WTC11 (cell line): ENCODE measurements at regions not wholly inside any gene's neighbourhood (a gene's known extent, or its start where the extent isn't known, plus 50 kb on each side); places are given as distances from the start of the nearest gene placed in this dataset.

ENCODE experiments used
- ATAC-seq: fragments of 200-7000 bp; cut with Tn5 transposase; 2 replicates; pipeline ENCODE4 v1.10.0; 2021; ENCODE audit warnings: mild to moderate bottlenecking, moderate library complexity
- CTCF ChIA-PET: fragments of 300-600 bp; sonication (Branson Sonifier 250); formaldehyde crosslinking; loops from one replicate; lab custom pipeline; 2021; ENCODE audit warnings: antibody characterized with exemption; lab: Charles Lee
- POLR2A ChIA-PET: fragments of 350-600 bp; sonication (Branson Sonifier 250); formaldehyde crosslinking; loops from one replicate; lab custom pipeline; 2021; ENCODE audit warnings: antibody characterized with exemption; lab: Charles Lee
- DNase-seq: peaks from one replicate; pipeline ENCODE4 v3.0.0; 2021; ENCODE audit warnings: low spot score
- H3K27ac Mint-ChIP-seq: 2 replicates; pipeline ENCODE4 v1.8.0; 2021; ENCODE audit warnings: mixed read lengths
- H3K27me3 Mint-ChIP-seq: 2 replicates; pipeline ENCODE4 v1.8.0; 2021; ENCODE audit warnings: low read depth, mild to moderate bottlenecking, moderate library complexity, mixed read lengths
- H3K36me3 Mint-ChIP-seq: 2 replicates; pipeline ENCODE4 v1.8.0; 2021; ENCODE audit warnings: mixed read lengths
- H3K4me1 Mint-ChIP-seq: 2 replicates; pipeline ENCODE4 v1.8.0; 2022; ENCODE audit warnings: mixed read lengths
- H3K4me3 Mint-ChIP-seq: 2 replicates; pipeline ENCODE4 v1.8.0; 2021; ENCODE audit warnings: mild to moderate bottlenecking, moderate library complexity, mixed read lengths
- H3K9me3 Mint-ChIP-seq: 2 replicates; pipeline ENCODE4 v1.8.0; 2021; ENCODE audit warnings: mixed read lengths
- ATF2 ChIP-seq: sonication (generic); formaldehyde crosslinking; IDR thresholded peaks from 2 replicates; pipeline ENCODE4 v1.8.1; 2022; ENCODE audit warnings: low read depth, missing genetic modification reagents, borderline replicate concordance
- CDX4 ChIP-seq: fragments of 250-450 bp; sonication (Bioruptor Pico); IDR thresholded peaks from 2 replicates; pipeline ENCODE4 v1.9.0; 2021; ENCODE audit warnings: moderate library complexity, mild to moderate bottlenecking, inconsistent platforms, borderline replicate concordance
- ESRRA ChIP-seq: sonication (generic); formaldehyde crosslinking; IDR thresholded peaks from 2 replicates; pipeline ENCODE4 v1.8.1; 2022; ENCODE audit warnings: mild to moderate bottlenecking, missing genetic modification reagents, borderline replicate concordance
- FOXJ3 ChIP-seq: sonication (generic); formaldehyde crosslinking; IDR thresholded peaks from 2 replicates; pipeline ENCODE4 v1.9.0; 2021; ENCODE audit warnings: missing genetic modification reagents, mild to moderate bottlenecking, borderline replicate concordance
- FOXP1 ChIP-seq: sonication (generic); formaldehyde crosslinking; IDR thresholded peaks from 2 replicates; pipeline ENCODE4 v1.8.0; 2022; ENCODE audit warnings: missing genetic modification reagents, mild to moderate bottlenecking, moderate library complexity, borderline replicate concordance
- GABPB1 ChIP-seq: sonication (generic); formaldehyde crosslinking; IDR thresholded peaks from 2 replicates; pipeline ENCODE4 v1.8.1; 2023; ENCODE audit warnings: mild to moderate bottlenecking, missing genetic modification reagents
- JAZF1 ChIP-seq: fragments of 250-450 bp; sonication (Bioruptor Pico); IDR thresholded peaks from 2 replicates; pipeline ENCODE4 v1.9.0; 2021; ENCODE audit warnings: moderate library complexity, mild to moderate bottlenecking, inconsistent platforms
- KAT7 ChIP-seq: sonication (generic); formaldehyde crosslinking; IDR thresholded peaks from 2 replicates; pipeline ENCODE4 v1.8.1; 2023; ENCODE audit warnings: missing genetic modification reagents, mild to moderate bottlenecking, borderline replicate concordance
- MXD4 ChIP-seq: fragments of 250-450 bp; sonication (Bioruptor Pico); IDR thresholded peaks from 2 replicates; pipeline ENCODE4 v1.8.0; 2021; ENCODE audit warnings: mild to moderate bottlenecking, moderate library complexity, borderline replicate concordance
- MYBL2 ChIP-seq: sonication (generic); formaldehyde crosslinking; IDR thresholded peaks from 2 replicates; pipeline ENCODE4 v1.8.1; 2023; ENCODE audit warnings: mild to moderate bottlenecking, moderate library complexity, missing genetic modification reagents
- PREB ChIP-seq: sonication (generic); formaldehyde crosslinking; IDR thresholded peaks from 2 replicates; pipeline ENCODE4 v1.8.1; 2022; ENCODE audit warnings: mild to moderate bottlenecking, missing genetic modification reagents, moderate library complexity, borderline replicate concordance
- TEAD4 ChIP-seq: sonication (generic); formaldehyde crosslinking; IDR thresholded peaks from 2 replicates; pipeline ENCODE4 v1.8.0; 2022; ENCODE audit warnings: mild to moderate bottlenecking, missing genetic modification reagents
- ZMAT4 ChIP-seq: fragments of 250-450 bp; sonication (Bioruptor Pico); IDR thresholded peaks from 2 replicates; pipeline ENCODE4 v1.9.0; 2021; ENCODE audit warnings: mild to moderate bottlenecking
- ZNF121 ChIP-seq: sonication (generic); formaldehyde crosslinking; IDR thresholded peaks from 2 replicates; pipeline ENCODE4 v1.8.0; 2023; ENCODE audit warnings: missing genetic modification reagents
- ZNF232 ChIP-seq: sonication (generic); formaldehyde crosslinking; IDR thresholded peaks from 2 replicates; pipeline ENCODE4 v1.8.0; 2022; ENCODE audit warnings: mild to moderate bottlenecking, missing genetic modification reagents
- ZNF416 ChIP-seq: fragments of 250-450 bp; sonication (Bioruptor Pico); IDR thresholded peaks from 2 replicates; pipeline ENCODE4 v1.9.0; 2021; ENCODE audit warnings: mild to moderate bottlenecking, inconsistent platforms
- ZNF512 ChIP-seq: sonication (generic); formaldehyde crosslinking; IDR thresholded peaks from 2 replicates; pipeline ENCODE4 v1.8.1; 2022; ENCODE audit warnings: missing genetic modification reagents, borderline replicate concordance
- ZSCAN18 ChIP-seq: fragments of 250-450 bp; sonication (Bioruptor Pico); IDR thresholded peaks from 2 replicates; pipeline ENCODE4 v2.1.2; 2022; ENCODE audit warnings: mild to moderate bottlenecking, moderate library complexity
- TF ChIP-seq, protein P1 (sequence below): sonication (generic); formaldehyde crosslinking; IDR thresholded peaks from 2 replicates; pipeline ENCODE4 v1.8.1; 2023; ENCODE audit warnings: mild to moderate bottlenecking, missing genetic modification reagents

DNA sequence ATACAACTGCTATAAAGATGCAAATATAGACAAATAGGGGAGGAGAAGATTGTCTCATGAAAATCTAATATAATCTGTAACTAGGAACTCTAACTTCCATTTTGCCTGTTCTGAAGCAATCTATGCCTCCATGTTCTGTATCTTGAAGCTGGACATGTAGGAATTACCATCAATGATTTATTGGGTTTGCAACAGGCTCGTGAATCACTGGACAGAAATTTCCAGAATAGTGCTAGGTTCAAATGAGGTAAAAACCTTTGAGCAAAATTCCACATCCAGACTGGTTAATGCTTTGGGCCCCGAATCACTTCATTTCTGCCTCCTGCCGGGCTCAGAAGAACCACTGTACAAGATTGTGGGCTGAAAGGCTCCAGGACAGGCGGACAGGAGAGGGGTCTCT lies 110.7 kb upstream of the CTTNBP2NL start:
- CTCF ChIA-PET, result no interaction called here
- no peak overlapping the region for H3K27ac Mint-ChIP-seq
- no peak for TF ChIP-seq ZNF512 (CRISPR knock-in tag)
- no peak for TF ChIP-seq ZNF232 (CRISPR knock-in tag)
- TF ChIP-seq ZNF416 (CRISPR knock-in tag), result no peak
- TF ChIP-seq ESRRA (CRISPR knock-in tag), result no peak
- no peak for TF ChIP-seq TEAD4
- no peak for TF ChIP-seq CDX4 (CRISPR knock-in tag)
- TF ChIP-seq FOXJ3 (CRISPR knock-in tag), result no peak
- TF ChIP-seq GABPB1 (CRISPR knock-in tag), result no peak
- TF ChIP-seq PREB (CRISPR knock-in tag), result no peak
- TF ChIP-seq ATF2, result no peak
- no peak for TF ChIP-seq KAT7 (CRISPR knock-in tag)
- no peak for TF ChIP-seq MXD4 (CRISPR knock-in tag)
- no peak for TF ChIP-seq JAZF1
- TF ChIP-seq MYBL2 (CRISPR knock-in tag), result no peak
- TF ChIP-seq ZNF121 (CRISPR knock-in tag), result no peak
- TF ChIP-seq ZMAT4 (CRISPR knock-in tag), result no peak
- no peak for TF ChIP-seq FOXP1 (CRISPR knock-in tag)
- TF ChIP-seq, all 79 proteins: peak for 0
- Mint-ChIP-seq H3K27me3 (peaks cover 10% of the 10 kb centered on the region), H3K4me3 (no peak overlapping the region), H3K4me1 (no peaks in the 10 kb centered on the region), H3K9me3 (peaks cover 8% of the 10 kb centered on the region; the same call in 1 of the 2 replicates), H3K36me3 (no peaks in the 10 kb centered on the region)
- ATAC-seq (no peak), DNase-seq (no peak)
- POLR2A ChIA-PET, result no interaction called here

DNA sequence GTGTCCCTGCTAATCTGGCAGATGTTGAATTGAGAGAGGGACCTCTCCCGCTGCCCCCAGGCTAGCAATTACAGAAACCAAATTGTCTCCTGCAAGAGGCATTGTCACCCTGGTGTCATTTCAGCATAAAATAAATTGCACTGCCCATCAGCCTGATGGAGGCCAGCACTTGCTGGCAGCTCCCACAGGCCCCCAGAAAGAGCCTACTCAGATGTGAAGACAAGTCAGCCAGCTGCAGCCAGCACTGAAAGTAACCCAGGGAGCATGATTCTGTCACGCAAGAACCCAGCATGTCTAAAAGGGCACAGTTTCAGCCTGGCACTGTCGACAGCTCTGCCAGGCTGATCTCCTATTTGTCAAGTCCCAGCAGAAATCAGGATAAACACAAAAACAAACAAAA lies 110.3 kb upstream of the CTTNBP2NL start:
- no peak overlapping the region for H3K27ac Mint-ChIP-seq
- POLR2A ChIA-PET, result no interaction called here
- ATAC-seq, result no peak
- no peak for TF ChIP-seq MYBL2 (CRISPR knock-in tag)
- TF ChIP-seq ZSCAN18, result no peak
- TF ChIP-seq, protein P1, sequence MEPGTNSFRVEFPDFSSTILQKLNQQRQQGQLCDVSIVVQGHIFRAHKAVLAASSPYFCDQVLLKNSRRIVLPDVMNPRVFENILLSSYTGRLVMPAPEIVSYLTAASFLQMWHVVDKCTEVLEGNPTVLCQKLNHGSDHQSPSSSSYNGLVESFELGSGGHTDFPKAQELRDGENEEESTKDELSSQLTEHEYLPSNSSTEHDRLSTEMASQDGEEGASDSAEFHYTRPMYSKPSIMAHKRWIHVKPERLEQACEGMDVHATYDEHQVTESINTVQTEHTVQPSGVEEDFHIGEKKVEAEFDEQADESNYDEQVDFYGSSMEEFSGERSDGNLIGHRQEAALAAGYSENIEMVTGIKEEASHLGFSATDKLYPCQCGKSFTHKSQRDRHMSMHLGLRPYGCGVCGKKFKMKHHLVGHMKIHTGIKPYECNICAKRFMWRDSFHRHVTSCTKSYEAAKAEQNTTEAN, result no peak
- H3K4me3 Mint-ChIP-seq, result no peak overlapping the region
- H3K9me3 Mint-ChIP-seq, result peaks cover 8% of the 10 kb centered on the region; the same call in 1 of the 2 replicates
- H3K27me3 Mint-ChIP-seq, result peaks cover 10% of the 10 kb centered on the region
- H3K36me3 Mint-ChIP-seq, result no peaks in the 10 kb centered on the region
- H3K4me1 Mint-ChIP-seq, result no peaks in the 10 kb centered on the region
- no peak for DNase-seq
- CTCF ChIA-PET, result no interaction called here
